Endothelial cell of umbilical vein (primary cell): ENCODE measurements at regions not wholly inside any gene's neighbourhood (a gene's known extent, or its start where the extent isn't known, plus 50 kb on each side); places are given as distances from the start of the nearest gene placed in this dataset.

Experiments used
- BruUV-seq: library from RNA; stranded (reverse); fragments of 400-500 nt; replicated peaks from 2 replicates; lab custom pipeline; 2021; lab: Mats Ljungman, UMichigan
- CTCF ChIA-PET: fragments of 300-600, 350-600 bp; sonication (Branson Sonifier 250); formaldehyde crosslinking; loops from one replicate; lab custom pipeline; 2021; ENCODE audit warnings: antibody characterized with exemption, inconsistent platforms; lab: Charles Lee
- POLR2A ChIA-PET: fragments of 300-600, 350-600 bp; sonication (Branson Sonifier 250); formaldehyde crosslinking; loops from one replicate; lab custom pipeline; 2021; ENCODE audit warnings: antibody characterized with exemption, inconsistent platforms; lab: Charles Lee
- DNase-seq: peaks from one replicate; pipeline ENCODE4 v3.0.0-alpha.2; 2011; ENCODE audit warnings: low read depth, low spot score
- FAIRE-seq: peaks from 2 replicates; lab custom pipeline; 2011; peaks lifted over from hg19 to GRCh38; lab: Jason Lieb, UNC
- H2AFZ ChIP-seq: 2 replicates; pipeline ENCODE4 v1.6.0; 2012; ENCODE audit warnings: low read depth, low read length, control low read depth, inconsistent platforms
- H3K27ac ChIP-seq: 2 replicates; pipeline ENCODE4 v1.5.1; 2011; ENCODE audit warnings: low read depth, mild to moderate bottlenecking, control low read depth, low read length, moderate library complexity; ENCODE audit not compliant: insufficient read depth
- H3K27me3 ChIP-seq, 2 experiments: 2 replicates each; pipeline versions ENCODE4 v1.6.0 to v1.6.1; 2011; ENCODE audit warnings: low read length in 2 of 2, mixed read lengths in 1 of 2; ENCODE audit not compliant: control insufficient read depth in 2 of 2, insufficient read depth in 2 of 2
- H3K36me3 ChIP-seq, 2 experiments: 2 replicates in 1 of 2; 3 replicates in 1 of 2; pipeline ENCODE4 v1.5.1; 2011; ENCODE audit warnings: low read length in 2 of 2, mild to moderate bottlenecking in 1 of 2, moderate library complexity in 1 of 2; ENCODE audit not compliant: control insufficient read depth in 2 of 2, insufficient read depth in 2 of 2; ENCODE audit errors: extremely low read depth in 1 of 2
- H3K4me1 ChIP-seq: 3 replicates; pipeline ENCODE4 v1.5.1; 2011; ENCODE audit warnings: mild to moderate bottlenecking, low read length; ENCODE audit not compliant: control insufficient read depth, insufficient read depth; ENCODE audit errors: extremely low read depth
- H3K4me2 ChIP-seq: 2 replicates; pipeline ENCODE4 v1.6.1; 2011; ENCODE audit warnings: low read length, control low read depth, mixed read lengths; ENCODE audit not compliant: insufficient read depth
- H3K4me3 ChIP-seq, 3 experiments: fragments of 200-600 bp in 1 of 3; sonication (generic), shearing (Covaris generic) in 1 of 3; replicated peaks in 1 of 3; 2 replicates each; pipeline ENCODE4 v1.5.1; 2011 to 2016; ENCODE audit warnings: control low read depth in 3 of 3, low read length in 3 of 3, mild to moderate bottlenecking in 2 of 3, inconsistent platforms in 1 of 3, low read depth in 1 of 3, moderate library complexity in 1 of 3; ENCODE audit not compliant: insufficient read depth in 1 of 3
- H3K79me2 ChIP-seq: 2 replicates; pipeline ENCODE4 v1.6.0; 2012; ENCODE audit warnings: low read length, inconsistent platforms; ENCODE audit not compliant: control insufficient read depth, insufficient read depth
- H3K9ac ChIP-seq: replicated peaks from 2 replicates; pipeline ENCODE3; 2011; ENCODE audit warnings: low read length, control low read depth; ENCODE audit not compliant: insufficient read depth; ENCODE audit errors: extremely low read depth
- H3K9me1 ChIP-seq: replicated peaks from 3 replicates; pipeline ENCODE4 v1.6.0; 2011; ENCODE audit warnings: mild to moderate bottlenecking, low read length; ENCODE audit not compliant: control insufficient read depth, insufficient read depth; ENCODE audit errors: extremely low read depth
- H3K9me3 ChIP-seq: replicated peaks from 2 replicates; pipeline ENCODE4 v1.5.1; 2012; ENCODE audit warnings: low read length, inconsistent platforms; ENCODE audit not compliant: control insufficient read depth, insufficient read depth
- H4K20me1 ChIP-seq: replicated peaks from 2 replicates; pipeline ENCODE3; 2011; ENCODE audit warnings: mild to moderate bottlenecking, low read length; ENCODE audit not compliant: control insufficient read depth, insufficient read depth; ENCODE audit errors: extremely low read depth
- CTCF ChIP-seq, 2 donors: IDR thresholded peaks; 1 replicate in 1 of 2; 2 replicates in 1 of 2; pipeline ENCODE4 v1.5.1; 2011; ENCODE audit warnings: low read length in 2 of 2, mild to moderate bottlenecking in 2 of 2, moderate library complexity in 2 of 2, control low read depth in 1 of 2, inconsistent platforms in 1 of 2, low read depth in 1 of 2; ENCODE audit not compliant: insufficient read depth in 1 of 2; ENCODE audit errors: extremely low read depth in 1 of 2
- EZH2 ChIP-seq: IDR thresholded peaks from 2 replicates; pipeline ENCODE4 v1.6.1; 2012; ENCODE audit warnings: borderline replicate concordance, low read depth, mild to moderate bottlenecking, moderate library complexity, low read length, inconsistent platforms; ENCODE audit not compliant: severe bottlenecking
- FOS ChIP-seq: IDR thresholded peaks from 2 replicates; pipeline ENCODE4 v1.6.1; 2011; ENCODE audit warnings: mild to moderate bottlenecking, low read length, moderate library complexity, borderline replicate concordance; ENCODE audit not compliant: insufficient read depth
- GATA2 ChIP-seq: IDR thresholded peaks from 2 replicates; pipeline ENCODE4 v1.7.0; 2011; ENCODE audit warnings: low read depth, mild to moderate bottlenecking, moderate library complexity, mixed read lengths, low read length; ENCODE audit not compliant: insufficient read length, insufficient read depth
- JUN ChIP-seq: IDR thresholded peaks from 2 replicates; pipeline ENCODE4 v1.6.1; 2011; ENCODE audit warnings: borderline replicate concordance, low read depth; ENCODE audit not compliant: insufficient read length, insufficient read depth
- MAX ChIP-seq: IDR thresholded peaks from 2 replicates; pipeline ENCODE4 v1.6.1; 2011; ENCODE audit not compliant: insufficient read depth, insufficient read length
- MYC ChIP-seq: IDR thresholded peaks from one replicate; pipeline ENCODE4 v1.6.1; 2011; ENCODE audit warnings: mild to moderate bottlenecking, low read depth, low read length
- POLR2A ChIP-seq: IDR thresholded peaks from 2 replicates; pipeline ENCODE4 v1.6.1; 2012; ENCODE audit warnings: low read depth, mild to moderate bottlenecking, control low read depth, low read length
- POLR2AphosphoS5 ChIP-seq: IDR thresholded peaks from 2 replicates; pipeline ENCODE4 v1.6.1; 2012; ENCODE audit warnings: low read depth, mild to moderate bottlenecking, control low read depth, low read length, moderate library complexity; ENCODE audit not compliant: insufficient read depth
- dilution Hi-C: fragments of 300-500 bp; cut with MboI; formaldehyde crosslinking; loops from one replicate; pipeline ENCODE4 v1.15.0; 2019; ENCODE audit warnings: low sequenced_read_pairs; ENCODE audit not compliant: extremely low pct_ligation_motif_present
- intact Hi-C: fragments of 100-400 bp; cut with micrococcal nuclease; formaldehyde crosslinking; loops from one replicate; pipeline ENCODE4 v1.10.0; 2022

- CTCF ChIA-PET: no interaction called here
- dilution Hi-C loops: no loop called here
- BruUV-seq: no TSS peak
Measured at GRCh38 chr1:187078321-187078720, 249.6 kb downstream of the PLA2G4A start.

More at GRCh38 chr1:187078321-187078720, 249.6 kb downstream of the PLA2G4A start:
- Histone ChIP-seq H3K4me1 (no peaks in the 10 kb centered on the region), H3K27me3 (peaks cover 0 to 2% of the 10 kb centered on the region in 2 experiments), H3K4me3 (no peak overlapping the region), H3K4me2 (no peak overlapping the region), H2AFZ (no peak overlapping the region), H3K36me3 (no peaks in the 10 kb centered on the region), H4K20me1 (no peaks in the 10 kb centered on the region), H3K9me1 (no peaks in the 10 kb centered on the region), H3K9ac (no peak overlapping the region), H3K27ac (no peak overlapping the region), H3K9me3 (no peaks in the 10 kb centered on the region), H3K79me2 (no peaks in the 10 kb centered on the region)
- DNase-seq (no peak), FAIRE-seq (no peak)
- intact Hi-C loops: no loop called here
- TF ChIP-seq EZH2 (no peak), POLR2A (no peak), MYC (no peak), MAX (no peak), POLR2AphosphoS5 (no peak), JUN (no peak), FOS (no peak), CTCF (IDR thresholded peaks at IDR 0.05; ENCODE audit: extremely low read depth in 1 of 2, insufficient read depth in 1 of 2, low read depth in 1 of 2, low read length in 2 of 2) (no peak), GATA2 (no peak)
- POLR2A ChIA-PET: no interaction called here
